ENCODE measurements at regions not wholly inside any gene's neighbourhood (a gene's known extent, or its start where the extent isn't known, plus 50 kb on each side); places are given as distances from the start of the nearest gene placed in this dataset.

- Histone ChIP-seq H3K27ac (ENCODE audit: low read depth in 1 of 2, low read length in 2 of 2) (no peak overlapping the region), H3K4me1 (ENCODE audit: control insufficient read depth in 1 of 2, insufficient read depth in 2 of 2, low read length in 2 of 2) (no peaks in the 10 kb centered on the region), H3K36me3 (ENCODE audit: control insufficient read depth in 1 of 2, insufficient read depth in 2 of 2, low read length in 1 of 2) (no peaks in the 10 kb centered on the region), H3K4me3 (ENCODE audit: low read length in 2 of 2) (no peak overlapping the region), H3K27me3 (ENCODE audit: control insufficient read depth in 1 of 2, insufficient read depth in 2 of 2, low read length in 1 of 2) (no peaks in the 10 kb centered on the region), H3K9me3 (ENCODE audit: control insufficient read depth, low read length) (no peaks in the 10 kb centered on the region)
- intact Hi-C loops (cut with DNase I), result no loop called here
- DNase-seq (peak in 1 of 2 donors; percentile 59), ATAC-seq (ENCODE audit: low FRiP score) (no peak)
- 87% methylated on average over 7 of the region's 7 CpGs for WGBS, 2 donors
These were observed 78.3 kb upstream of the FYN start for GRCh38 chr6:111951497-111952085.

GRCh38 chr6:111952274-111952673 lies 79.0 kb upstream of the FYN start:
- H3K9me3 ChIP-seq (ENCODE audit: control insufficient read depth, low read length), result no peaks in the 10 kb centered on the region
- ATAC-seq (ENCODE audit: low FRiP score), result no peak
- no peaks in the 10 kb centered on the region for H3K27me3 ChIP-seq (ENCODE audit: control insufficient read depth in 1 of 2, insufficient read depth in 2 of 2, low read length in 1 of 2)
- H3K27ac ChIP-seq (ENCODE audit: low read depth in 1 of 2, low read length in 2 of 2), result no peak overlapping the region
- no peaks in the 10 kb centered on the region for H3K36me3 ChIP-seq (ENCODE audit: control insufficient read depth in 1 of 2, insufficient read depth in 2 of 2, low read length in 1 of 2)
- DNase-seq, result no peak
- no peak overlapping the region for H3K4me3 ChIP-seq (ENCODE audit: low read length in 2 of 2)
- intact Hi-C loops (cut with DNase I), result no loop called here
- WGBS, 2 donors, result 59 to 64% methylated on average over 5 of the region's 5 CpGs
- no peaks in the 10 kb centered on the region for H3K4me1 ChIP-seq (ENCODE audit: control insufficient read depth in 1 of 2, insufficient read depth in 2 of 2, low read length in 2 of 2)

- H3K4me3 ChIP-seq (ENCODE audit: low read length in 2 of 2), result no peak overlapping the region
- DNase-seq (no peak), ATAC-seq (ENCODE audit: low FRiP score) (no peak)
- no peak overlapping the region for H3K27ac ChIP-seq (ENCODE audit: low read depth in 1 of 2, low read length in 2 of 2)
- WGBS, 2 donors, result 78 to 83% methylated on average over 4 of the region's 4 CpGs
- intact Hi-C loops (cut with DNase I), result no loop called here
- H3K9me3 ChIP-seq (ENCODE audit: control insufficient read depth, low read length), result no peaks in the 10 kb centered on the region
- no peaks in the 10 kb centered on the region for H3K27me3 ChIP-seq (ENCODE audit: control insufficient read depth in 1 of 2, insufficient read depth in 2 of 2, low read length in 1 of 2)
- no peaks in the 10 kb centered on the region for H3K4me1 ChIP-seq (ENCODE audit: control insufficient read depth in 1 of 2, insufficient read depth in 2 of 2, low read length in 2 of 2)
- H3K36me3 ChIP-seq (ENCODE audit: control insufficient read depth in 1 of 2, insufficient read depth in 2 of 2, low read length in 1 of 2), result no peaks in the 10 kb centered on the region
These were observed 79.7 kb upstream of the FYN start for GRCh38 chr6:111952821-111953540.

- ATAC-seq (ENCODE audit: low FRiP score), result no peak
- WGBS, 2 donors, result 80 to 82% methylated on average over 2 of the region's 2 CpGs
- Histone ChIP-seq H3K27ac (ENCODE audit: low read depth in 1 of 2, low read length in 2 of 2) (no peak overlapping the region), H3K4me3 (ENCODE audit: low read length in 2 of 2) (no peak overlapping the region), H3K9me3 (ENCODE audit: control insufficient read depth, low read length) (no peaks in the 10 kb centered on the region), H3K36me3 (ENCODE audit: control insufficient read depth in 1 of 2, insufficient read depth in 2 of 2, low read length in 1 of 2) (no peaks in the 10 kb centered on the region), H3K27me3 (ENCODE audit: control insufficient read depth in 1 of 2, insufficient read depth in 2 of 2, low read length in 1 of 2) (no peaks in the 10 kb centered on the region), H3K4me1 (ENCODE audit: control insufficient read depth in 1 of 2, insufficient read depth in 2 of 2, low read length in 2 of 2) (no peaks in the 10 kb centered on the region)
- intact Hi-C loops (cut with DNase I), result no loop called here
- DNase-seq, result no peak
These were observed 82.8 kb upstream of the FYN start for GRCh38 chr6:111956098-111956497.

GRCh38 chr6:111957623-111958315 lies 84.5 kb upstream of the FYN start:
- H3K27ac ChIP-seq (ENCODE audit: low read depth in 1 of 2, low read length in 2 of 2), result no peak overlapping the region
- H3K36me3 ChIP-seq (ENCODE audit: control insufficient read depth in 1 of 2, insufficient read depth in 2 of 2, low read length in 1 of 2), result no peaks in the 10 kb centered on the region
- DNase-seq, result no peak
- H3K4me3 ChIP-seq (ENCODE audit: low read length in 2 of 2), result no peak overlapping the region
- ATAC-seq (ENCODE audit: low FRiP score), result no peak
- H3K9me3 ChIP-seq (ENCODE audit: control insufficient read depth, low read length), result no peaks in the 10 kb centered on the region
- intact Hi-C loops (cut with DNase I), result no loop called here
- H3K27me3 ChIP-seq (ENCODE audit: control insufficient read depth in 1 of 2, insufficient read depth in 2 of 2, low read length in 1 of 2), result no peaks in the 10 kb centered on the region
- no peaks in the 10 kb centered on the region for H3K4me1 ChIP-seq (ENCODE audit: control insufficient read depth in 1 of 2, insufficient read depth in 2 of 2, low read length in 2 of 2)
- whole genome bisulfite sequencing, 2 donors, result 66 to 67% methylated on average over 10 of the region's 10 CpGs

- Histone ChIP-seq H3K4me1 (ENCODE audit: control insufficient read depth in 1 of 2, insufficient read depth in 2 of 2, low read length in 2 of 2) (no peaks in the 10 kb centered on the region), H3K27me3 (ENCODE audit: control insufficient read depth in 1 of 2, insufficient read depth in 2 of 2, low read length in 1 of 2) (no peaks in the 10 kb centered on the region), H3K36me3 (ENCODE audit: control insufficient read depth in 1 of 2, insufficient read depth in 2 of 2, low read length in 1 of 2) (no peaks in the 10 kb centered on the region), H3K9me3 (ENCODE audit: control insufficient read depth, low read length) (no peaks in the 10 kb centered on the region), H3K27ac (ENCODE audit: low read depth in 1 of 2, low read length in 2 of 2) (no peak overlapping the region), H3K4me3 (ENCODE audit: low read length in 2 of 2) (no peak overlapping the region)
- ATAC-seq (ENCODE audit: low FRiP score) (no peak), DNase-seq (no peak)
- intact Hi-C loops (cut with DNase I), result no loop called here
- 86% methylated on average over 4 of the region's 4 CpGs for WGBS, 2 donors
These were observed 85.3 kb upstream of the FYN start for GRCh38 chr6:111958534-111958933.

GRCh38 chr6:111959766-111960165 lies 86.5 kb upstream of the FYN start:
- H3K36me3 ChIP-seq (ENCODE audit: control insufficient read depth in 1 of 2, insufficient read depth in 2 of 2, low read length in 1 of 2), result no peaks in the 10 kb centered on the region
- DNase-seq (no peak), ATAC-seq (ENCODE audit: low FRiP score) (no peak)
- 87 to 90% methylated on average over 6 of the region's 6 CpGs for WGBS, 2 donors
- no peaks in the 10 kb centered on the region for H3K4me1 ChIP-seq (ENCODE audit: control insufficient read depth in 1 of 2, insufficient read depth in 2 of 2, low read length in 2 of 2)
- H3K27ac ChIP-seq (ENCODE audit: low read depth in 1 of 2, low read length in 2 of 2), result no peak overlapping the region
- no peaks in the 10 kb centered on the region for H3K9me3 ChIP-seq (ENCODE audit: control insufficient read depth, low read length)
- H3K27me3 ChIP-seq (ENCODE audit: control insufficient read depth in 1 of 2, insufficient read depth in 2 of 2, low read length in 1 of 2), result no peaks in the 10 kb centered on the region
- intact Hi-C loops (cut with DNase I), result no loop called here
- no peak overlapping the region for H3K4me3 ChIP-seq (ENCODE audit: low read length in 2 of 2)

- DNase-seq (no peak), ATAC-seq (ENCODE audit: low FRiP score) (no peak)
- WGBS, 2 donors, result 38 to 52% methylated on average over 1 of the region's 1 CpG
- no peaks in the 10 kb centered on the region for H3K4me1 ChIP-seq (ENCODE audit: control insufficient read depth in 1 of 2, insufficient read depth in 2 of 2, low read length in 2 of 2)
- no peaks in the 10 kb centered on the region for H3K36me3 ChIP-seq (ENCODE audit: control insufficient read depth in 1 of 2, insufficient read depth in 2 of 2, low read length in 1 of 2)
- no peaks in the 10 kb centered on the region for H3K9me3 ChIP-seq (ENCODE audit: control insufficient read depth, low read length)
- no peaks in the 10 kb centered on the region for H3K27me3 ChIP-seq (ENCODE audit: control insufficient read depth in 1 of 2, insufficient read depth in 2 of 2, low read length in 1 of 2)
- intact Hi-C loops (cut with DNase I), result no loop called here
- no peak overlapping the region for H3K4me3 ChIP-seq (ENCODE audit: low read length in 2 of 2)
- no peak overlapping the region for H3K27ac ChIP-seq (ENCODE audit: low read depth in 1 of 2, low read length in 2 of 2)
These were observed 86.8 kb upstream of the CCN6 start for GRCh38 chr6:111967131-111967530.

- DNase-seq (no peak), ATAC-seq (ENCODE audit: low FRiP score) (no peak)
- Histone ChIP-seq H3K9me3 (ENCODE audit: control insufficient read depth, low read length) (no peaks in the 10 kb centered on the region), H3K27ac (ENCODE audit: low read depth in 1 of 2, low read length in 2 of 2) (no peak overlapping the region), H3K4me1 (ENCODE audit: control insufficient read depth in 1 of 2, insufficient read depth in 2 of 2, low read length in 2 of 2) (no peaks in the 10 kb centered on the region), H3K4me3 (ENCODE audit: low read length in 2 of 2) (no peak overlapping the region), H3K36me3 (ENCODE audit: control insufficient read depth in 1 of 2, insufficient read depth in 2 of 2, low read length in 1 of 2) (no peaks in the 10 kb centered on the region), H3K27me3 (ENCODE audit: control insufficient read depth in 1 of 2, insufficient read depth in 2 of 2, low read length in 1 of 2) (no peaks in the 10 kb centered on the region)
- intact Hi-C loops (cut with DNase I), result no loop called here
- 93 to 94% methylated on average over 2 of the region's 2 CpGs for WGBS, 2 donors
These were observed 83.5 kb upstream of the CCN6 start for GRCh38 chr6:111970426-111970825.

All from aorta (tissue), 5 donors.